PC-9 (cell line): ENCODE measurements at regions not wholly inside any gene's neighbourhood (a gene's known extent, or its start where the extent isn't known, plus 50 kb on each side); places are given as distances from the start of the nearest gene placed in this dataset.

ENCODE experiments used
- BruUV-seq: library from RNA; stranded (reverse); fragments of 400-500 nt; replicated peaks from 2 replicates; lab custom pipeline; 2021; lab: Mats Ljungman, UMichigan
- CTCF ChIA-PET: fragments of 300-600 bp; sonication (Branson Sonifier 250); formaldehyde crosslinking; loops from one replicate; lab custom pipeline; 2022; ENCODE audit warnings: antibody characterized with exemption; lab: Charles Lee
- POLR2A ChIA-PET: fragments of 300-600 bp; sonication (Branson Sonifier 250); formaldehyde crosslinking; loops from one replicate; lab custom pipeline; 2022; ENCODE audit warnings: antibody characterized with exemption; ENCODE audit not compliant: unreplicated experiment; lab: Charles Lee
- DNase-seq, 2 experiments: peaks; one replicate each; pipeline versions ENCODE4 v3.0.0 to v3.0.0-alpha.2; 2015 to 2022; ENCODE audit warnings: mixed read lengths in 1 of 2
- H2AFZ ChIP-seq: fragments of 200-600 bp; sonication (generic); 2 replicates; pipeline ENCODE4 v1.8.1; 2017; ENCODE audit warnings: antibody characterized with exemption
- H3F3A ChIP-seq: fragments of 200-600 bp; sonication (generic); 2 replicates; pipeline ENCODE4 v1.8.1; 2017; ENCODE audit warnings: antibody characterized with exemption, mild to moderate bottlenecking, low read depth; ENCODE audit not compliant: insufficient read depth
- H3K27ac ChIP-seq: fragments of 200-600 bp; sonication (generic); 2 replicates; pipeline ENCODE4 v1.6.1; 2016; ENCODE audit warnings: mixed run types
- H3K27me3 ChIP-seq: fragments of 200-600 bp; sonication (generic); 2 replicates; pipeline ENCODE4 v1.6.1; 2016; ENCODE audit warnings: low read depth, mixed run types; ENCODE audit not compliant: insufficient read depth
- H3K36me3 ChIP-seq: fragments of 200-600 bp; sonication (generic); 2 replicates; pipeline ENCODE4 v1.6.1; 2016; ENCODE audit warnings: low read depth, mixed run types
- H3K4me1 ChIP-seq: fragments of 200-600 bp; sonication (generic); replicated peaks from 2 replicates; pipeline ENCODE4 v1.6.1; 2016; ENCODE audit warnings: mixed run types; ENCODE audit not compliant: insufficient read depth
- H3K4me2 ChIP-seq: fragments of 200-600 bp; sonication (generic); 2 replicates; pipeline ENCODE4 v1.6.1; 2017; ENCODE audit warnings: mixed run types
- H3K4me3 ChIP-seq: fragments of 200-600 bp; sonication (generic); 2 replicates; pipeline ENCODE4 v1.6.1; 2016; ENCODE audit warnings: mixed run types
- H3K79me2 ChIP-seq: fragments of 200-600 bp; sonication (generic); 2 replicates; pipeline ENCODE4 v1.6.1; 2017; ENCODE audit warnings: low read depth, mixed run types
- H3K9me2 ChIP-seq: fragments of 200-600 bp; sonication (generic); 2 replicates; pipeline ENCODE4 v1.8.1; 2017; ENCODE audit warnings: mild to moderate bottlenecking; ENCODE audit not compliant: insufficient read depth
- H3K9me3 ChIP-seq: fragments of 200-600 bp; sonication (generic); 2 replicates; pipeline ENCODE4 v1.8.1; 2016; ENCODE audit warnings: low read depth; ENCODE audit not compliant: insufficient read depth
- H4K20me1 ChIP-seq: fragments of 200-600 bp; sonication (generic); 2 replicates; pipeline ENCODE4 v1.8.1; 2017; ENCODE audit not compliant: insufficient read depth
- EZH2 ChIP-seq: fragments of 200-600 bp; sonication (generic); IDR thresholded peaks from 2 replicates; pipeline ENCODE4 v1.8.0; 2017; ENCODE audit warnings: antibody characterized with exemption, low read depth
- intact Hi-C: fragments of 100-400 bp; cut with micrococcal nuclease; formaldehyde crosslinking; loops from one replicate; pipeline ENCODE4 v1.10.0; 2022; ENCODE audit not compliant: unreplicated experiment
- TF ChIP-seq, protein P1 (sequence below): fragments of 200-600 bp; sonication (generic); conservative IDR thresholded peaks from 2 replicates; pipeline ENCODE4 v1.6.1; 2017; ENCODE audit warnings: mixed run types, antibody characterized with exemption, mild to moderate bottlenecking, moderate library complexity

DNA sequence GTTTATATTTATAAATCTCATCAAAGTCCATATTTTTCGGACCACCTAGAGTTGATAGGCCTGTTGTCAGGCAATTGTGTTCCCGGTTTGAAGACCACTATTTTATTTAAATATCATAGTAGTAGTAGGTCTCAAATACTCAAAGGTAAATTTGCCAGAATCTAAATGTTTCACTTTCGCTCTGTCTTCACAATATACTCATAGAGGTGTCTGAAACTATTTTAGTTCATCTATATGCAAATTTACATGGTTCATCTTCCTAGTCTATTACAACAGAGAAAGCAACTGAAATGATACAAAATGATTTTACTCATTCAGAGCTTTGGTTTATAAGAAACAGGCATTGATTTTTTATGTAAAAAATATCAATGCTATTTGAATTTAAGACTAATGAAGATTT is 1897.5 kb downstream of the EFNA5 start:
- H4K20me1 ChIP-seq, result no peaks in the 10 kb centered on the region
- CTCF ChIA-PET, result no interaction called here

DNA sequence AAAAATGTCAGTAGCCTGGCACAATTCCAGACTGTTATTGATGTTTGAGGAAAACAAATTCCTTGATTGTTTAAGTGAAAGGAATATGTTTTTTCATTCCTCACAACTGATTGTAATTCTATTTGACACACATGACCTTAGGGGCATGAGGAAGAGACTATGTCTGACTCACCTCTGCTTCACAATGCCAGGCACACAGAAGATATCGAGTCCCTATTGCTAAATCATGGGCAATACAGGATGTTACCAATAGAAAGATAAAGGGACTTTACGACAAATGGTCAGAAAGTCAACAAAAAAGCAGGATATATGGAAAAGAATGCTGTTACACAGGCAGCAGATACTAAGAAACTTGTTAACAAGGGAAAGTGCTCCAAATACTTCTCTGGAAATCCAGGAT is 1903.5 kb downstream of the EFNA5 start:
- no peaks in the 10 kb centered on the region for H3K36me3 ChIP-seq
- no peaks in the 10 kb centered on the region for H3K27me3 ChIP-seq
- no TSS peak for BruUV-seq
- no peak for DNase-seq
- peak overlapping the region; percentile 5; the same call in 1 of the 2 replicates for H3K4me2 ChIP-seq
- H3K4me3 ChIP-seq, result no peak overlapping the region
- no peaks in the 10 kb centered on the region for H3K79me2 ChIP-seq
- H3K9me3 ChIP-seq, result no peaks in the 10 kb centered on the region
- peaks cover 7% of the 10 kb centered on the region; the same call in 1 of the 2 replicates for H3K4me1 ChIP-seq
- no peak overlapping the region for H3K27ac ChIP-seq
- ChIA-PET POLR2A (no interaction called here), CTCF (no interaction called here)
- intact Hi-C loops, result no loop called here
- no peaks in the 10 kb centered on the region for H4K20me1 ChIP-seq
- no peaks in the 10 kb centered on the region for H3K9me2 ChIP-seq
- TF ChIP-seq, protein P1, sequence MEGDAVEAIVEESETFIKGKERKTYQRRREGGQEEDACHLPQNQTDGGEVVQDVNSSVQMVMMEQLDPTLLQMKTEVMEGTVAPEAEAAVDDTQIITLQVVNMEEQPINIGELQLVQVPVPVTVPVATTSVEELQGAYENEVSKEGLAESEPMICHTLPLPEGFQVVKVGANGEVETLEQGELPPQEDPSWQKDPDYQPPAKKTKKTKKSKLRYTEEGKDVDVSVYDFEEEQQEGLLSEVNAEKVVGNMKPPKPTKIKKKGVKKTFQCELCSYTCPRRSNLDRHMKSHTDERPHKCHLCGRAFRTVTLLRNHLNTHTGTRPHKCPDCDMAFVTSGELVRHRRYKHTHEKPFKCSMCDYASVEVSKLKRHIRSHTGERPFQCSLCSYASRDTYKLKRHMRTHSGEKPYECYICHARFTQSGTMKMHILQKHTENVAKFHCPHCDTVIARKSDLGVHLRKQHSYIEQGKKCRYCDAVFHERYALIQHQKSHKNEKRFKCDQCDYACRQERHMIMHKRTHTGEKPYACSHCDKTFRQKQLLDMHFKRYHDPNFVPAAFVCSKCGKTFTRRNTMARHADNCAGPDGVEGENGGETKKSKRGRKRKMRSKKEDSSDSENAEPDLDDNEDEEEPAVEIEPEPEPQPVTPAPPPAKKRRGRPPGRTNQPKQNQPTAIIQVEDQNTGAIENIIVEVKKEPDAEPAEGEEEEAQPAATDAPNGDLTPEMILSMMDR, result no peak
- no peak for TF ChIP-seq EZH2
- peak overlapping the region; percentile 61; the same call in 1 of the 2 replicates for H2AFZ ChIP-seq
- no peaks in the 10 kb centered on the region; the same call in 1 of the 2 replicates for H3F3A ChIP-seq

More for the DNA sequence above, 1897.5 kb downstream of the EFNA5 start:
- POLR2A ChIA-PET, result no interaction called here
- Histone ChIP-seq H3K27ac (no peak overlapping the region), H2AFZ (no peak overlapping the region), H3K79me2 (no peaks in the 10 kb centered on the region), H3K4me3 (no peak overlapping the region), H3K36me3 (no peaks in the 10 kb centered on the region), H3K4me1 (no peaks in the 10 kb centered on the region), H3K27me3 (no peaks in the 10 kb centered on the region), H3K4me2 (no peak overlapping the region), H3F3A (no peaks in the 10 kb centered on the region), H3K9me2 (no peaks in the 10 kb centered on the region), H3K9me3 (no peaks in the 10 kb centered on the region)
- no peak for DNase-seq
- BruUV-seq, result no TSS peak
- intact Hi-C loops, result no loop called here
- TF ChIP-seq, protein P1, result no peak
- no peak for TF ChIP-seq EZH2

DNA sequence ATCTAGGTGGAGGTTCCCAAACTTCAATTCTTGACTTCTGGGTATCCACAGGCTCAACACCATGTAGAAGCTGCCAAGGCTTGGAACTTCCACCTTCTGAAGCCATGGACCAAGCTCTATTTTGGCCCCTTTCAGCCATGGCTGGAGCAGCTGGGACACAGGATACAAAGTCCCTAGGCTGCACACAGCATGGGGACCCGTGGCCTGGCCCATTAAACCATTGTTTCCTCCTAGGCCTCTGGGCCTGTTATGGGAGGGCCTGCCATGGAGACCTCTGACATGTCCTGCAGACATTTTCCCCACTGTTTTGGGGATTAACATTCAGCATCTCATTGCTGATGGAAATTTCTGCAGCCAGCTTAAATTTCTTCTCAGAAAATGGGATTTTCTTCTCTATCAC is 1908.0 kb downstream of the EFNA5 start:
- BruUV-seq, result no TSS peak
- intact Hi-C loops, result no loop called here
- no peak for TF ChIP-seq EZH2
- TF ChIP-seq, protein P1, result no peak

More for the DNA sequence above, 1908.0 kb downstream of the EFNA5 start:
- H3K9me2 ChIP-seq, result no peaks in the 10 kb centered on the region
- CTCF ChIA-PET, result no interaction called here
- no peak overlapping the region for H3K4me2 ChIP-seq
- H3K36me3 ChIP-seq, result no peaks in the 10 kb centered on the region
- no peaks in the 10 kb centered on the region for H3K27me3 ChIP-seq
- peaks cover 6% of the 10 kb centered on the region; the same call in 1 of the 2 replicates for H3K4me1 ChIP-seq
- H3F3A ChIP-seq, result no peaks in the 10 kb centered on the region; the same call in 1 of the 2 replicates
- H2AFZ ChIP-seq, result no peak overlapping the region
- no peaks in the 10 kb centered on the region for H4K20me1 ChIP-seq
- H3K4me3 ChIP-seq, result no peak overlapping the region
- no peaks in the 10 kb centered on the region for H3K79me2 ChIP-seq
- POLR2A ChIA-PET, result no interaction called here
- H3K9me3 ChIP-seq, result no peaks in the 10 kb centered on the region
- DNase-seq, result no peak
- H3K27ac ChIP-seq, result no peak overlapping the region
